ENCODE measurements at regions not wholly inside any gene's neighbourhood (a gene's known extent, or its start where the extent isn't known, plus 50 kb on each side); places are given as distances from the start of the nearest gene placed in this dataset.
A peak's percentile ranks its signal among the peaks of the same experiment; 100 is the strongest.

- H3K27ac ChIP-seq (ENCODE audit: low read depth, low read length), result peak overlapping the region; percentile 41
- H2AFZ ChIP-seq (ENCODE audit: low read length), result peak overlapping the region; percentile 38
- H3K79me2 ChIP-seq (ENCODE audit: insufficient read depth, low read length), result no peaks in the 10 kb centered on the region
- no peaks in the 10 kb centered on the region for H3K27me3 ChIP-seq (ENCODE audit: insufficient read depth, low read length)
- TF ChIP-seq, protein P1, sequence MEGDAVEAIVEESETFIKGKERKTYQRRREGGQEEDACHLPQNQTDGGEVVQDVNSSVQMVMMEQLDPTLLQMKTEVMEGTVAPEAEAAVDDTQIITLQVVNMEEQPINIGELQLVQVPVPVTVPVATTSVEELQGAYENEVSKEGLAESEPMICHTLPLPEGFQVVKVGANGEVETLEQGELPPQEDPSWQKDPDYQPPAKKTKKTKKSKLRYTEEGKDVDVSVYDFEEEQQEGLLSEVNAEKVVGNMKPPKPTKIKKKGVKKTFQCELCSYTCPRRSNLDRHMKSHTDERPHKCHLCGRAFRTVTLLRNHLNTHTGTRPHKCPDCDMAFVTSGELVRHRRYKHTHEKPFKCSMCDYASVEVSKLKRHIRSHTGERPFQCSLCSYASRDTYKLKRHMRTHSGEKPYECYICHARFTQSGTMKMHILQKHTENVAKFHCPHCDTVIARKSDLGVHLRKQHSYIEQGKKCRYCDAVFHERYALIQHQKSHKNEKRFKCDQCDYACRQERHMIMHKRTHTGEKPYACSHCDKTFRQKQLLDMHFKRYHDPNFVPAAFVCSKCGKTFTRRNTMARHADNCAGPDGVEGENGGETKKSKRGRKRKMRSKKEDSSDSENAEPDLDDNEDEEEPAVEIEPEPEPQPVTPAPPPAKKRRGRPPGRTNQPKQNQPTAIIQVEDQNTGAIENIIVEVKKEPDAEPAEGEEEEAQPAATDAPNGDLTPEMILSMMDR (IDR thresholded peaks at IDR 0.05; ENCODE audit: extremely low read depth, low read depth, low read length), result no peak
- no peaks in the 10 kb centered on the region for H3K36me3 ChIP-seq (ENCODE audit: insufficient read depth, low read length)
- peak overlapping the region; percentile 52 for H3K4me2 ChIP-seq (ENCODE audit: insufficient read depth, low read length)
- H3K4me3 ChIP-seq (ENCODE audit: insufficient read depth, low read length), result peak overlapping the region; percentile 12
- no peaks in the 10 kb centered on the region for H4K20me1 ChIP-seq (ENCODE audit: insufficient read depth, low read length)
- DNase-seq (ENCODE audit: insufficient read length, low spot score, missing footprints), result no peak
- no peaks in the 10 kb centered on the region for H3K9me3 ChIP-seq (ENCODE audit: low read depth, low read length)
- H3K4me1 ChIP-seq (ENCODE audit: insufficient read depth, low read length), result peaks cover 33% of the 10 kb centered on the region
Observed at GRCh38 chr2:150639383-150639782, 151.9 kb upstream of the RND3 start.

DNA sequence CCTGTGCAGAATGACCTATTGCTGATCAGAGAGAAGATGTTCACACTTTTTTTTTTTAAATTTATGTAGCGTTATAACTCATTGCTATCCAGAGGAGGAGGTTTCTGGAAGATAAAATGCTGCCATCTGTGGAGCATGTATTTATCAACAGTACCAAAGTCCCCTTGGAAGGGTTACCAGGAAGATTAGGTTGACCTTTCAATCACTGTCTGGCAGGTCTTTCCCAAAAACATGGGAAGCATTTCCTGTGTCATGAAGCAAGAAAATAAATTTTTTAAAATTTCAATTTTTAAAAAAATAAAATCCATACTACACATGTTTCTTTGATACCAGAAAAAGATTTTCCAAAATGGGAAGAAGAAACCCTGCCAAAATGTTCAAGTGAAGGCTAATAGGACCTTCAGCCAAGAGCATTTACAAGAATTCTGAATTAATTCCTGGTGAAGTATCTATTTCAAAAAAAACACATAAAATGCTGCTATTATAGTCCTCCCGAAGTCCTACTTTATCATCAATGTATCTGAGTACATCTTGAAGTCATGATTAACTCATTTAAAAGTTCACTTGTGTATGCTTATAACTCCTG, 143.9 kb upstream of the RND3 start:
- Histone ChIP-seq H3K4me2 (ENCODE audit: insufficient read depth, low read length) (no peak overlapping the region), H3K79me2 (ENCODE audit: insufficient read depth, low read length) (no peaks in the 10 kb centered on the region), H3K4me3 (ENCODE audit: insufficient read depth, low read length) (no peak overlapping the region), H3K4me1 (ENCODE audit: insufficient read depth, low read length) (peaks cover 8% of the 10 kb centered on the region), H3K9me3 (ENCODE audit: low read depth, low read length) (no peaks in the 10 kb centered on the region), H3K36me3 (ENCODE audit: insufficient read depth, low read length) (no peaks in the 10 kb centered on the region), H3K27me3 (ENCODE audit: insufficient read depth, low read length) (no peaks in the 10 kb centered on the region), H2AFZ (ENCODE audit: low read length) (peak overlapping the region; percentile 4), H4K20me1 (ENCODE audit: insufficient read depth, low read length) (no peaks in the 10 kb centered on the region), H3K27ac (ENCODE audit: low read depth, low read length) (no peak overlapping the region)
- no peak for DNase-seq (ENCODE audit: insufficient read length, low spot score, missing footprints)
- TF ChIP-seq, protein P1 (IDR thresholded peaks at IDR 0.05; ENCODE audit: extremely low read depth, low read depth, low read length), result no peak

GRCh38 chr2:150630587-150631235, 143.2 kb upstream of the RND3 start:
- Histone ChIP-seq H3K4me2 (ENCODE audit: insufficient read depth, low read length) (no peak overlapping the region), H3K9me3 (ENCODE audit: low read depth, low read length) (no peaks in the 10 kb centered on the region), H3K4me1 (ENCODE audit: insufficient read depth, low read length) (peaks cover 8% of the 10 kb centered on the region), H3K27ac (ENCODE audit: low read depth, low read length) (no peak overlapping the region), H3K27me3 (ENCODE audit: insufficient read depth, low read length) (no peaks in the 10 kb centered on the region), H3K79me2 (ENCODE audit: insufficient read depth, low read length) (no peaks in the 10 kb centered on the region), H4K20me1 (ENCODE audit: insufficient read depth, low read length) (no peaks in the 10 kb centered on the region), H3K4me3 (ENCODE audit: insufficient read depth, low read length) (no peak overlapping the region), H2AFZ (ENCODE audit: low read length) (peak overlapping the region; percentile 4), H3K36me3 (ENCODE audit: insufficient read depth, low read length) (no peaks in the 10 kb centered on the region)
- TF ChIP-seq, protein P1 (IDR thresholded peaks at IDR 0.05; ENCODE audit: extremely low read depth, low read depth, low read length), result no peak
- DNase-seq (ENCODE audit: insufficient read length, low spot score, missing footprints), result no peak

- no peaks in the 10 kb centered on the region for H3K36me3 ChIP-seq (ENCODE audit: insufficient read depth, low read length)
- no peaks in the 10 kb centered on the region for H3K9me3 ChIP-seq (ENCODE audit: low read depth, low read length)
- no peak for DNase-seq (ENCODE audit: insufficient read length, low spot score, missing footprints)
- H3K4me1 ChIP-seq (ENCODE audit: insufficient read depth, low read length), result peaks cover 16% of the 10 kb centered on the region
- TF ChIP-seq, protein P1 (IDR thresholded peaks at IDR 0.05; ENCODE audit: extremely low read depth, low read depth, low read length), result no peak
- H3K4me3 ChIP-seq (ENCODE audit: insufficient read depth, low read length), result no peak overlapping the region
- H3K27me3 ChIP-seq (ENCODE audit: insufficient read depth, low read length), result no peaks in the 10 kb centered on the region
- no peaks in the 10 kb centered on the region for H3K79me2 ChIP-seq (ENCODE audit: insufficient read depth, low read length)
- no peaks in the 10 kb centered on the region for H4K20me1 ChIP-seq (ENCODE audit: insufficient read depth, low read length)
- no peak overlapping the region for H3K4me2 ChIP-seq (ENCODE audit: insufficient read depth, low read length)
- H3K27ac ChIP-seq (ENCODE audit: low read depth, low read length), result no peak overlapping the region
- H2AFZ ChIP-seq (ENCODE audit: low read length), result no peak overlapping the region
Observed at GRCh38 chr2:150627526-150627925, 140.1 kb upstream of the RND3 start.

Data from osteoblast (primary cell).